ENCODE measurements at regions not wholly inside any gene's neighbourhood (a gene's known extent, or its start where the extent isn't known, plus 50 kb on each side); places are given as distances from the start of the nearest gene placed in this dataset.

DNA sequence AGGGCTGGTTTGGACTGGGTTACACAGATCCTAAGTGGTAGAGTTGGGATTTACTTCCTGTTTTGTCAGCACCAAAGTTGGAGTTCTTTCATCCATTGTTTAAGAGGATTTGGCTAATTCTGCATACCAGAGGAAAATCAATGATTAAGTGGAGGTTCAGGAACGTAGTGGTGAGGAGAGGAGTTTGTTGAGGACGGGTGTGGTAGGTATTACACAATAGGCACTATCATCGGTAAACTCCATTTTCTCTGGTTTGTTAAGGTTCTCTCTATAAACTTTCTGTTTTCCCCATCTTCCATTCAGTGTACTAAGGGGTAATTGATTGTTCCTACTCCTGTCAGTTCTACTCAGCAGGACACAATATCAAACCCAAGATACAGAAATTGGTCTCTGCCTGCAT is 107.5 kb upstream of the VCX2 start:
- H3K9ac ChIP-seq (ENCODE audit: low read length), result no peak overlapping the region
- no peak overlapping the region for H3K4me2 ChIP-seq (ENCODE audit: low read depth, low read length)
- no peaks in the 10 kb centered on the region for H4K20me1 ChIP-seq (ENCODE audit: insufficient read depth, low read length)
- H3K9me2 ChIP-seq (replicated peaks; ENCODE audit: insufficient read depth, low read length), result no peaks in the 10 kb centered on the region
- no peaks in the 10 kb centered on the region for H3K9me3 ChIP-seq (replicated peaks; ENCODE audit: insufficient read depth, low read length)
- H3K27me3 ChIP-seq (replicated peaks; ENCODE audit: insufficient read depth, low read length), result no peaks in the 10 kb centered on the region
- no peaks in the 10 kb centered on the region for H3K36me3 ChIP-seq (replicated peaks; ENCODE audit: insufficient read depth, low read length)
- H3F3A ChIP-seq (ENCODE audit: insufficient read depth, low read length), result no peaks in the 10 kb centered on the region
- no peak overlapping the region for H3K4me3 ChIP-seq (ENCODE audit: low read length)
- no peaks in the 10 kb centered on the region for H3K79me2 ChIP-seq (ENCODE audit: low read length)
- no peak overlapping the region for H2AFZ ChIP-seq (ENCODE audit: low read length)
- no peak for TF ChIP-seq EZH2phosphoT487 (IDR thresholded peaks at IDR 0.05; ENCODE audit: low read length)
- TF ChIP-seq, protein P1, sequence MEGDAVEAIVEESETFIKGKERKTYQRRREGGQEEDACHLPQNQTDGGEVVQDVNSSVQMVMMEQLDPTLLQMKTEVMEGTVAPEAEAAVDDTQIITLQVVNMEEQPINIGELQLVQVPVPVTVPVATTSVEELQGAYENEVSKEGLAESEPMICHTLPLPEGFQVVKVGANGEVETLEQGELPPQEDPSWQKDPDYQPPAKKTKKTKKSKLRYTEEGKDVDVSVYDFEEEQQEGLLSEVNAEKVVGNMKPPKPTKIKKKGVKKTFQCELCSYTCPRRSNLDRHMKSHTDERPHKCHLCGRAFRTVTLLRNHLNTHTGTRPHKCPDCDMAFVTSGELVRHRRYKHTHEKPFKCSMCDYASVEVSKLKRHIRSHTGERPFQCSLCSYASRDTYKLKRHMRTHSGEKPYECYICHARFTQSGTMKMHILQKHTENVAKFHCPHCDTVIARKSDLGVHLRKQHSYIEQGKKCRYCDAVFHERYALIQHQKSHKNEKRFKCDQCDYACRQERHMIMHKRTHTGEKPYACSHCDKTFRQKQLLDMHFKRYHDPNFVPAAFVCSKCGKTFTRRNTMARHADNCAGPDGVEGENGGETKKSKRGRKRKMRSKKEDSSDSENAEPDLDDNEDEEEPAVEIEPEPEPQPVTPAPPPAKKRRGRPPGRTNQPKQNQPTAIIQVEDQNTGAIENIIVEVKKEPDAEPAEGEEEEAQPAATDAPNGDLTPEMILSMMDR (IDR thresholded peaks at IDR 0.05; ENCODE audit: low read length), result no peak
- no peak for TF ChIP-seq EZH2 (optimal IDR thresholded peaks at IDR 0.05; ENCODE audit: low read depth, low read length)
- H3K4me1 ChIP-seq (ENCODE audit: low read length), result no peaks in the 10 kb centered on the region
- H3K27ac ChIP-seq (ENCODE audit: low read length), result no peak overlapping the region
- no peak for DNase-seq

DNA sequence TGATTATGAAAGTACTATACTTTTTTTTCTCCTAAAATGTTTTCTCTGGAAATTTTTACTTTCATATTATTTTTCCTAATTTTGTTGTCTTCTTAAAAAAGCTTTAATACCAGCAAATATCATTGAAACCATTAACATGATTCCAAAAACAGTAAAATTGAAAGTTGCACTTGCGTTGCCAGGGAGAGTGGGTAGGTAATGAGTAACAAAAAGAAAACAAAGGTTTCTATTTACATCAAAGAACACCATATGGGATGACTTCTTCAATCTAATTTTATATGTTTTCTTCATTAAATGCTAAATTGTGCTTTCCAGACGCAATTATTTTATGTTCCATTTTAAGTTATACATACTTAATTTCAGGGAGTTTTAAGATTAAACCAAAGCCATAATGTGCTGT is 108.3 kb upstream of the VCX2 start:
- Histone ChIP-seq H3K9ac (ENCODE audit: low read length) (no peak overlapping the region), H3K4me3 (ENCODE audit: low read length) (no peak overlapping the region)

DNA sequence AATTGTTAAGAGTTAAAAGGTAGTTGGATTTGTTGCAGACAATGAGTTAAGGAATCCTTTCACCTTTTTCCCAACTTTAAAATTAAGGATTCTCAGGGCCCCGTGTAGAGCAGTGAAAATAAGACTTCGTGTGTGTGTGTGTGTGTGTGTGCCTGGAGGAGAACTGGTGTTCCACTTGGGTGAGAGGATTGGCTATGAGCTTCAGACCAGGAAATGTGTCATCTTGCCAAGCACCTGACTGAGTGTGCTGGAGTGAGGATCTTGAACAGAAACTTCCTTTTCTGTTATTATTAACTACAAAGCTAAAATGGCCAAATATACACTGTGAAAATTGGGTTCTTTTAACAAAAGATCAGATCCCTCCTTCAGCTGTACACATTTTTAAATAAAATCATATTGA is 113.1 kb upstream of the VCX2 start:
- Histone ChIP-seq H3K27ac (ENCODE audit: low read length) (no peak overlapping the region), H3K36me3 (replicated peaks; ENCODE audit: insufficient read depth, low read length) (no peaks in the 10 kb centered on the region), H3K9ac (ENCODE audit: low read length) (no peak overlapping the region), H3K79me2 (ENCODE audit: low read length) (no peaks in the 10 kb centered on the region), H3K4me3 (ENCODE audit: low read length) (no peak overlapping the region), H3F3A (ENCODE audit: insufficient read depth, low read length) (no peaks in the 10 kb centered on the region), H4K20me1 (ENCODE audit: insufficient read depth, low read length) (no peaks in the 10 kb centered on the region), H3K9me2 (replicated peaks; ENCODE audit: insufficient read depth, low read length) (no peaks in the 10 kb centered on the region), H3K4me1 (ENCODE audit: low read length) (no peaks in the 10 kb centered on the region), H3K4me2 (ENCODE audit: low read depth, low read length) (no peak overlapping the region), H3K27me3 (replicated peaks; ENCODE audit: insufficient read depth, low read length) (no peaks in the 10 kb centered on the region), H3K9me3 (replicated peaks; ENCODE audit: insufficient read depth, low read length) (no peaks in the 10 kb centered on the region), H2AFZ (ENCODE audit: low read length) (no peak overlapping the region)
- TF ChIP-seq, protein P1 (IDR thresholded peaks at IDR 0.05; ENCODE audit: low read length), result no peak
- TF ChIP-seq EZH2 (optimal IDR thresholded peaks at IDR 0.05; ENCODE audit: low read depth, low read length) (no peak), EZH2phosphoT487 (IDR thresholded peaks at IDR 0.05; ENCODE audit: low read length) (no peak)
- DNase-seq, result no peak

More for the DNA sequence above, 108.3 kb upstream of the VCX2 start:
- Histone ChIP-seq H3K9me3 (replicated peaks; ENCODE audit: insufficient read depth, low read length) (no peaks in the 10 kb centered on the region), H3K27me3 (replicated peaks; ENCODE audit: insufficient read depth, low read length) (no peaks in the 10 kb centered on the region), H3K36me3 (replicated peaks; ENCODE audit: insufficient read depth, low read length) (no peaks in the 10 kb centered on the region), H3K9me2 (replicated peaks; ENCODE audit: insufficient read depth, low read length) (no peaks in the 10 kb centered on the region), H2AFZ (ENCODE audit: low read length) (no peak overlapping the region), H3K4me2 (ENCODE audit: low read depth, low read length) (no peak overlapping the region), H3K4me1 (ENCODE audit: low read length) (no peaks in the 10 kb centered on the region), H3F3A (ENCODE audit: insufficient read depth, low read length) (no peaks in the 10 kb centered on the region), H4K20me1 (ENCODE audit: insufficient read depth, low read length) (no peaks in the 10 kb centered on the region), H3K79me2 (ENCODE audit: low read length) (no peaks in the 10 kb centered on the region), H3K27ac (ENCODE audit: low read length) (no peak overlapping the region)
- DNase-seq, result no peak
- TF ChIP-seq, protein P1 (IDR thresholded peaks at IDR 0.05; ENCODE audit: low read length), result no peak
- TF ChIP-seq EZH2 (optimal IDR thresholded peaks at IDR 0.05; ENCODE audit: low read depth, low read length), result no peak
